Erythroblast (primary cell): ENCODE measurements at regions not wholly inside any gene's neighbourhood (a gene's known extent, or its start where the extent isn't known, plus 50 kb on each side); places are given as distances from the start of the nearest gene placed in this dataset.
"Not testable (repeated sequence)": the region's sequence is repeated elsewhere in the genome, so short reads cannot be mapped to it uniquely, and the experiment has no call there.

Experiments used
- GATA1 ChIP-seq: IDR thresholded peaks from 2 replicates; pipeline ENCODE4 v1.6.1; 2011; ENCODE audit warnings: low read depth, mild to moderate bottlenecking, control low read depth, low read length, moderate library complexity
- POLR2A ChIP-seq: IDR thresholded peaks from 2 replicates; pipeline ENCODE4 v1.6.1; 2011; ENCODE audit warnings: mild to moderate bottlenecking, low read length

- TF ChIP-seq POLR2A, GATA1: not testable (repeated sequence)
Observed at GRCh38 chr1:172799804-172800203, 140.9 kb downstream of the FASLG start.
